ENCODE measurements at regions not wholly inside any gene's neighbourhood (a gene's known extent, or its start where the extent isn't known, plus 50 kb on each side); places are given as distances from the start of the nearest gene placed in this dataset.

DNA sequence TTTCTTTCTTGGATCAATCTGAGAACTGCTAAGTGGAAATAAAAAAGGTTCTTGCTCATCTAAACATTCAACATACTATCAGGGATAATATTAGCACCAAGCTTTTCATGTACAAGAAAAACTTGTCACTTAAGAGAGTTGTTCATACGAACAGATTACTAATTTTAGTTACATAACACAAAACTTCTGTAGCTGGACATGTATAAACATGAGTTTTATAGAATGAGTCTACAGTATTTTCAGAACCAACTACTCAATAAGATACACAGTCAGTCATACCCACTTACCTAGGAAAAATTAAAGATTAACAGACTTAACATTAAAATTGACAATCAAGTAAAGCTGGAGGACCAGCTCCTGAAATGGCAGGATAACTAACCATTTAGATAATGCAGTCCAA lies 540.1 kb upstream of the FAM241A start:
- TF ChIP-seq CBFB (IDR thresholded peaks at IDR 0.05; ENCODE audit: low read depth): no peak
- no peak for TF ChIP-seq KDM1A (IDR thresholded peaks at IDR 0.05; ENCODE audit: borderline replicate concordance)
